ENCODE measurements at regions not wholly inside any gene's neighbourhood (a gene's known extent, or its start where the extent isn't known, plus 50 kb on each side); places are given as distances from the start of the nearest gene placed in this dataset.

DNA sequence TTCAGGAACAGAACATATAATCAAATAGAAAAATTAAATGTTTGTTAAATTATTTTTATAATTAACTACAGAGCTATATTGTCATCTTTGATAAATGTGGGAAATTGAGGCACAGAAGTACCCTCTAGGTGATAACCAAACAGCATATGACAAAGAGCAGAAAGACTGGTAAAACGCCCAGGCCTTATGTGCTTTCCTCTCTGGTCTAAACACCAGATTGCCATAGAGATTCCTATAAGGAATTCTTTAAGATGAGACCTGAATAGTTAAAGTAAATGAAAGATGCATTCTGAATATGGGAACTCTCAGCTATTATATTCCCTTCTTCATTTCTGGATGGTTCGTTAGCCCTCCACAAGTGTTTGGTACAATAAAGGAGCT is 140.0 kb upstream of the SOX5 start:
- H3K4me3 ChIP-seq (ENCODE audit: low read length): no peak overlapping the region
- TF ChIP-seq, protein P1, sequence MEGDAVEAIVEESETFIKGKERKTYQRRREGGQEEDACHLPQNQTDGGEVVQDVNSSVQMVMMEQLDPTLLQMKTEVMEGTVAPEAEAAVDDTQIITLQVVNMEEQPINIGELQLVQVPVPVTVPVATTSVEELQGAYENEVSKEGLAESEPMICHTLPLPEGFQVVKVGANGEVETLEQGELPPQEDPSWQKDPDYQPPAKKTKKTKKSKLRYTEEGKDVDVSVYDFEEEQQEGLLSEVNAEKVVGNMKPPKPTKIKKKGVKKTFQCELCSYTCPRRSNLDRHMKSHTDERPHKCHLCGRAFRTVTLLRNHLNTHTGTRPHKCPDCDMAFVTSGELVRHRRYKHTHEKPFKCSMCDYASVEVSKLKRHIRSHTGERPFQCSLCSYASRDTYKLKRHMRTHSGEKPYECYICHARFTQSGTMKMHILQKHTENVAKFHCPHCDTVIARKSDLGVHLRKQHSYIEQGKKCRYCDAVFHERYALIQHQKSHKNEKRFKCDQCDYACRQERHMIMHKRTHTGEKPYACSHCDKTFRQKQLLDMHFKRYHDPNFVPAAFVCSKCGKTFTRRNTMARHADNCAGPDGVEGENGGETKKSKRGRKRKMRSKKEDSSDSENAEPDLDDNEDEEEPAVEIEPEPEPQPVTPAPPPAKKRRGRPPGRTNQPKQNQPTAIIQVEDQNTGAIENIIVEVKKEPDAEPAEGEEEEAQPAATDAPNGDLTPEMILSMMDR (conservative IDR thresholded peaks at IDR 0.05; ENCODE audit: low read length): no peak

DNA sequence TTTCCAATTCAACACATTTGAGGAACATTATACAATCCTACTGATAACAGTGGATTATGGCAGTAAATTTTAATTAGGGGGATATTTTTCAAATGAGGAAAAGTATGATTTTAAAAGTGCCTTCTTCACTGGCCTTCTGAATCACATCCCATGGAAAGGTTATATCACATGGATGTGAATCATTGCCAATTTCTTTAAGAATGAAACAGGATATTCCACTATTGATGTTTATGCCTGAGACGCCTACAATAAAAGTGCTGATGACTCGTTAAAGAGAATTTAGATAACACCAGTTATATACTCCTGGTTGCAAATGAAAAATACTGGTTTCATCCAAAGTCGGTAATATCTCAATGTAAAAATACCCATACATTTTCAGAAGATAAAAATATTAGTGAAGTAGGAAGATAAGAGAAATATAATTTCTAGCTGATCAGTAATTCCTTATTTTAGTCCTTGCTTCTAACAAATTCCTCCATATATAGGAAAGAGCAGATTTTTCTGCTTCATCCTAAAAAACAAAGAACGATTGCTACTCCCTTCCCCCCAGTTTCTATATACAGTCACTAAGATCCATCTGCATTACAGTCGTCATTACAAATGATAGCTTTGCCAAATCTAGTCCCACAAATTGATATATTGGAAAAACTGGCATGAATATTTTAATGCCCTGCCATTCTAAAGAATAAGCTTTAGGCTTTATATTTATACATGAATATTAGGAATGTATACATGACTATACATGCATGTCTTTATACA is 139.5 kb upstream of the SOX5 start:
- H3K4me3 ChIP-seq (ENCODE audit: low read length): no peak overlapping the region
- TF ChIP-seq, protein P1 (conservative IDR thresholded peaks at IDR 0.05; ENCODE audit: low read length): no peak
- no peak for DNase-seq (ENCODE audit: low read depth)

More for the DNA sequence above, 140.0 kb upstream of the SOX5 start:
- no peak for DNase-seq (ENCODE audit: low read depth)

DNA sequence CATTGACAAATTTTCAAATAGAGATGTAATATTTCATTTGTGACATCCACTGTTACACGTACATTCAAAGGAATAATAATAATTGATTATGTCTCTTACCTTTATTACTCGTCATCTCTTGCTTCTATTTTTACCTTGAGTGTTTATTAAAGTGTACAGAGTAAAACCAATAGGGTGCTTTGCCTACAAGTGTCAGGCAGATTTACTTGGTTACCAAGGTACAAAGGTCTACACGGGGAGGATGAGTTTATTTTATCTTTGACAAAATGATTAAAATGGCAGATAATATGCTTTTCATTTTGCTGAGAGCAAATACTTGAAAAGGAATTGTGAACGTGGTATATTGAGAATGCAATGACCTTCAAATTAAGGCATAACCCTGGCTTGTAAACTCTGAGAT is 137.8 kb upstream of the SOX5 start:
- TF ChIP-seq, protein P1 (conservative IDR thresholded peaks at IDR 0.05; ENCODE audit: low read length): no peak
- no peak for DNase-seq (ENCODE audit: low read depth)
- H3K4me3 ChIP-seq (ENCODE audit: low read length): no peak overlapping the region

DNA sequence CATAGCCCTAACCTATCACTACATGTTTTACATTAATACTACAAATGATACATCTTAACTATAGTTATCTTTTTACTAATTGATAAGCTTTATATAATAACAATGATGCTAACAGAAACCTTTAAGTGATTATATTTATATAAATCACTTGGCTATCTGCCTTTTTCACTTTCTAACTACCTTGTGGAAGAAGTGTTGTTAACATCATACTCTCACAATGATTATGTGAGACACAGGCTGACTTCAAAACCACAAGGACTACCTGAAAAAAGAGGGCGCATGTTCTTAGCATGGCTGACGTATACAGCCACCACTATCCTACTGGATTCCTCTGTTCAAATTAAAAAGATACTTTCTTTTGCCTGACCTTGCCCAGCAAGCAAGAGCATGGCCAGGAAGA is 135.3 kb upstream of the SOX5 start:
- H3K4me3 ChIP-seq (ENCODE audit: low read length): no peak overlapping the region
- TF ChIP-seq, protein P1 (conservative IDR thresholded peaks at IDR 0.05; ENCODE audit: low read length): no peak

DNA sequence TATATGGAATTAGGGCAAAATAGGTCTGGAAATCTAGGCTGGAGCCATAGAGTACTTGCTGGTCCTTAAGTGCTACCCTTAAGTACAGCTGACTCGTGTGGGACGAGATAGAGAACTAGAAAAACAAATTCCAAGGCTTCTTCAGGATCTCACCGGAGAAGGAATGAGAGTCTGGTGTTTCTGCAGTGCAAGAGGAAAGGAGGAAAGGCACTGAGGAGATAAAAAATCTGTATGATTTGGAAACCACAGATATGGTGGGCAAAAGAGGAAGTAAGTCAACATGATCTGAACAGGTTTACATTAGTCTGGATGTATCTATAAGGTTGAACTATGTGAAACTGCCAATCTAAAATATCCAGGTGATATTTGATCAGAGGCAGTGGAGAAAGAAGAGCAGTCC is 134.4 kb upstream of the SOX5 start:
- DNase-seq (ENCODE audit: low read depth): no peak
- no peak overlapping the region for H3K4me3 ChIP-seq (ENCODE audit: low read length)
- TF ChIP-seq, protein P1 (conservative IDR thresholded peaks at IDR 0.05; ENCODE audit: low read length): no peak

More for the DNA sequence above, 135.3 kb upstream of the SOX5 start:
- DNase-seq (ENCODE audit: low read depth): no peak

DNA sequence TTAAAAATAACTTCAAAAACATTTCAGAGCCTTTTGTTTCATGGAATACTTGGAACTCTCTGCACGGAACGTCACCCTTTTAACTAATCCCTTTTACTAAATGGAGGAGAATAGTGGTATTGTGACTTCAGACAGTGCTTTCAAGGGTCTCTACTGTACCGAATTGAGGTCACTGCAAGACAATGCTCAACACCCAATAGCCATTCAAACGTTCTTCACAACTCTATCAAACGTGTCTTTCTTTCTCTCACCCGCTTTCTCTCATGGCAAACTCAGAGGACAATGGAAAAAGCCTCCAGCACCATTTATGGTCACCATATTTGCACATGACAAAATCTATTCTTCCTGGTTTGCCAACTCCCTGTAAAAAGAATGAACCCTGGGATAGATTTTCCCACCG is 132.1 kb upstream of the SOX5 start:
- DNase-seq (ENCODE audit: low read depth): no peak
- H3K4me3 ChIP-seq (ENCODE audit: low read length): no peak overlapping the region
- TF ChIP-seq, protein P1 (conservative IDR thresholded peaks at IDR 0.05; ENCODE audit: low read length): no peak

DNA sequence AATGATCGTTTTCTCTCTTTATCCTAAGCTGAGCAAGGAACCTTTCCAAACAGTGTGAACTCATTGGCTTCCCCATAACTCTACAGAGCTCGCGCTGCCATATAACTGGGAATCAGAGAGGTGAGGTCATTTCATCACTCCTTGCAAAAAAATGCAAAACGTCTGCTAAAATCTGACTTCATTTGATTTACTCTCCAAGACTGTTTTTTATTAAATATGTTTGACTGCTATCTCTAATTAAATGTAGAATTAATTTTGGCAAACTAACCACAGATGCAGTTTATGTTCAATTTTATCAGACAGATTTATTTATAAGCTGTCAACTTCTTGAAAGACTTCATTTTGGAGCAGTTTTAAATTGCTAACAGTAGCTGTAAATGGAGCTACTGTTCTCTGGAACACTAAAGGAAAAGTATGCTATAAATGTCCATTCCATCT is 131.6 kb upstream of the SOX5 start:
- DNase-seq (ENCODE audit: low read depth): no peak
- TF ChIP-seq, protein P1 (conservative IDR thresholded peaks at IDR 0.05; ENCODE audit: low read length): no peak
- no peak overlapping the region for H3K4me3 ChIP-seq (ENCODE audit: low read length)

Data from AG10803 (cell line).